Endothelial cell of umbilical vein (primary cell): ENCODE measurements at regions not wholly inside any gene's neighbourhood (a gene's known extent, or its start where the extent isn't known, plus 50 kb on each side); places are given as distances from the start of the nearest gene placed in this dataset.

Experiments used
- BruUV-seq: library from RNA; stranded (reverse); fragments of 400-500 nt; replicated peaks from 2 replicates; lab custom pipeline; 2021; lab: Mats Ljungman, UMichigan
- CTCF ChIA-PET: fragments of 300-600, 350-600 bp; sonication (Branson Sonifier 250); formaldehyde crosslinking; loops from one replicate; lab custom pipeline; 2021; ENCODE audit warnings: antibody characterized with exemption, inconsistent platforms; lab: Charles Lee
- POLR2A ChIA-PET: fragments of 300-600, 350-600 bp; sonication (Branson Sonifier 250); formaldehyde crosslinking; loops from one replicate; lab custom pipeline; 2021; ENCODE audit warnings: antibody characterized with exemption, inconsistent platforms; lab: Charles Lee
- DNase-seq: peaks from one replicate; pipeline ENCODE4 v3.0.0-alpha.2; 2011; ENCODE audit warnings: low read depth, low spot score
- FAIRE-seq: peaks from 2 replicates; lab custom pipeline; 2011; peaks lifted over from hg19 to GRCh38; lab: Jason Lieb, UNC
- H2AFZ ChIP-seq: 2 replicates; pipeline ENCODE4 v1.6.0; 2012; ENCODE audit warnings: low read depth, low read length, control low read depth, inconsistent platforms
- H3K27ac ChIP-seq: 2 replicates; pipeline ENCODE4 v1.5.1; 2011; ENCODE audit warnings: low read depth, mild to moderate bottlenecking, control low read depth, low read length, moderate library complexity; ENCODE audit not compliant: insufficient read depth
- H3K27me3 ChIP-seq, 2 experiments: 2 replicates each; pipeline versions ENCODE4 v1.6.0 to v1.6.1; 2011; ENCODE audit warnings: low read length in 2 of 2, mixed read lengths in 1 of 2; ENCODE audit not compliant: control insufficient read depth in 2 of 2, insufficient read depth in 2 of 2
- H3K36me3 ChIP-seq, 2 experiments: 2 replicates in 1 of 2; 3 replicates in 1 of 2; pipeline ENCODE4 v1.5.1; 2011; ENCODE audit warnings: low read length in 2 of 2, mild to moderate bottlenecking in 1 of 2, moderate library complexity in 1 of 2; ENCODE audit not compliant: control insufficient read depth in 2 of 2, insufficient read depth in 2 of 2; ENCODE audit errors: extremely low read depth in 1 of 2
- H3K4me1 ChIP-seq: 3 replicates; pipeline ENCODE4 v1.5.1; 2011; ENCODE audit warnings: mild to moderate bottlenecking, low read length; ENCODE audit not compliant: control insufficient read depth, insufficient read depth; ENCODE audit errors: extremely low read depth
- H3K4me2 ChIP-seq: 2 replicates; pipeline ENCODE4 v1.6.1; 2011; ENCODE audit warnings: low read length, control low read depth, mixed read lengths; ENCODE audit not compliant: insufficient read depth
- H3K4me3 ChIP-seq, 3 experiments: fragments of 200-600 bp in 1 of 3; sonication (generic), shearing (Covaris generic) in 1 of 3; replicated peaks in 1 of 3; 2 replicates each; pipeline ENCODE4 v1.5.1; 2011 to 2016; ENCODE audit warnings: control low read depth in 3 of 3, low read length in 3 of 3, mild to moderate bottlenecking in 2 of 3, inconsistent platforms in 1 of 3, low read depth in 1 of 3, moderate library complexity in 1 of 3; ENCODE audit not compliant: insufficient read depth in 1 of 3
- H3K79me2 ChIP-seq: 2 replicates; pipeline ENCODE4 v1.6.0; 2012; ENCODE audit warnings: low read length, inconsistent platforms; ENCODE audit not compliant: control insufficient read depth, insufficient read depth
- H3K9ac ChIP-seq: replicated peaks from 2 replicates; pipeline ENCODE3; 2011; ENCODE audit warnings: low read length, control low read depth; ENCODE audit not compliant: insufficient read depth; ENCODE audit errors: extremely low read depth
- H3K9me1 ChIP-seq: replicated peaks from 3 replicates; pipeline ENCODE4 v1.6.0; 2011; ENCODE audit warnings: mild to moderate bottlenecking, low read length; ENCODE audit not compliant: control insufficient read depth, insufficient read depth; ENCODE audit errors: extremely low read depth
- H3K9me3 ChIP-seq: replicated peaks from 2 replicates; pipeline ENCODE4 v1.5.1; 2012; ENCODE audit warnings: low read length, inconsistent platforms; ENCODE audit not compliant: control insufficient read depth, insufficient read depth
- H4K20me1 ChIP-seq: replicated peaks from 2 replicates; pipeline ENCODE3; 2011; ENCODE audit warnings: mild to moderate bottlenecking, low read length; ENCODE audit not compliant: control insufficient read depth, insufficient read depth; ENCODE audit errors: extremely low read depth
- EZH2 ChIP-seq: IDR thresholded peaks from 2 replicates; pipeline ENCODE4 v1.6.1; 2012; ENCODE audit warnings: borderline replicate concordance, low read depth, mild to moderate bottlenecking, moderate library complexity, low read length, inconsistent platforms; ENCODE audit not compliant: severe bottlenecking
- FOS ChIP-seq: IDR thresholded peaks from 2 replicates; pipeline ENCODE4 v1.6.1; 2011; ENCODE audit warnings: mild to moderate bottlenecking, low read length, moderate library complexity, borderline replicate concordance; ENCODE audit not compliant: insufficient read depth
- GATA2 ChIP-seq: IDR thresholded peaks from 2 replicates; pipeline ENCODE4 v1.7.0; 2011; ENCODE audit warnings: low read depth, mild to moderate bottlenecking, moderate library complexity, mixed read lengths, low read length; ENCODE audit not compliant: insufficient read length, insufficient read depth
- JUN ChIP-seq: IDR thresholded peaks from 2 replicates; pipeline ENCODE4 v1.6.1; 2011; ENCODE audit warnings: borderline replicate concordance, low read depth; ENCODE audit not compliant: insufficient read length, insufficient read depth
- MYC ChIP-seq: IDR thresholded peaks from one replicate; pipeline ENCODE4 v1.6.1; 2011; ENCODE audit warnings: mild to moderate bottlenecking, low read depth, low read length
- POLR2A ChIP-seq: IDR thresholded peaks from 2 replicates; pipeline ENCODE4 v1.6.1; 2012; ENCODE audit warnings: low read depth, mild to moderate bottlenecking, control low read depth, low read length
- POLR2AphosphoS5 ChIP-seq: IDR thresholded peaks from 2 replicates; pipeline ENCODE4 v1.6.1; 2012; ENCODE audit warnings: low read depth, mild to moderate bottlenecking, control low read depth, low read length, moderate library complexity; ENCODE audit not compliant: insufficient read depth
- dilution Hi-C: fragments of 300-500 bp; cut with MboI; formaldehyde crosslinking; loops from one replicate; pipeline ENCODE4 v1.15.0; 2019; ENCODE audit warnings: low sequenced_read_pairs; ENCODE audit not compliant: extremely low pct_ligation_motif_present
- intact Hi-C: fragments of 100-400 bp; cut with micrococcal nuclease; formaldehyde crosslinking; loops from one replicate; pipeline ENCODE4 v1.10.0; 2022
- TF ChIP-seq, protein P1 (sequence below), 2 donors: IDR thresholded peaks; 1 replicate in 1 of 2; 2 replicates in 1 of 2; pipeline ENCODE4 v1.5.1; 2011; ENCODE audit warnings: low read length in 2 of 2, mild to moderate bottlenecking in 2 of 2, moderate library complexity in 2 of 2, control low read depth in 1 of 2, inconsistent platforms in 1 of 2, low read depth in 1 of 2; ENCODE audit not compliant: insufficient read depth in 1 of 2; ENCODE audit errors: extremely low read depth in 1 of 2
- TF ChIP-seq, protein P2 (sequence below): IDR thresholded peaks from 2 replicates; pipeline ENCODE4 v1.6.1; 2011; ENCODE audit not compliant: insufficient read depth, insufficient read length

DNA sequence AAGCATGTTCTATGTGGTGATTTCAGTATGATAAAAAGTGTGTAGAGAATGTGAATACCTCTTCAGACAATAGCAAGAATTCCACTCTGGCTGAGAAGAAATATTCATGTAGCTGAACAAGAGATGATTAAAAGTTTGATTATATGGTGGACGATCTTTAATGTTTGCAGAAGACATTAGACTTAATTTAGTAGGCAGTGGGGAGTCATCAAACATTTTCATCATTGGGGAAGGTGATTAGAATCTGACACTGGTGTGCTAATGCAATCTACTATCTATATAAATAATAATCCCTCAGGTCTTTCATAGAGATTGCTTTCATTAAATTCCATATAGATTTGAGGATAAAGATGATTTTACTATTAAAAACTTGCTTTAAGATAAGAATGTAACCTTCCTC is 761.0 kb downstream of the SOCS6 start:
- ChIA-PET POLR2A (no interaction called here), CTCF (no interaction called here)
- FAIRE-seq, result no peak
- H3K4me3 ChIP-seq, result no peak overlapping the region
- H3K9ac ChIP-seq, result no peak overlapping the region
- peaks cover 49% of the 10 kb centered on the region for H3K4me1 ChIP-seq
- no peaks in the 10 kb centered on the region for H3K79me2 ChIP-seq
- peak overlapping the region; percentile 45 for H3K4me2 ChIP-seq
- H3K27me3 ChIP-seq, result no peaks in the 10 kb centered on the region
- intact Hi-C loops, result no loop called here
- H3K9me3 ChIP-seq, result no peaks in the 10 kb centered on the region
- no peak for DNase-seq
- H3K27ac ChIP-seq, result no peak overlapping the region
- no peak for TF ChIP-seq GATA2
- TF ChIP-seq, protein P1, sequence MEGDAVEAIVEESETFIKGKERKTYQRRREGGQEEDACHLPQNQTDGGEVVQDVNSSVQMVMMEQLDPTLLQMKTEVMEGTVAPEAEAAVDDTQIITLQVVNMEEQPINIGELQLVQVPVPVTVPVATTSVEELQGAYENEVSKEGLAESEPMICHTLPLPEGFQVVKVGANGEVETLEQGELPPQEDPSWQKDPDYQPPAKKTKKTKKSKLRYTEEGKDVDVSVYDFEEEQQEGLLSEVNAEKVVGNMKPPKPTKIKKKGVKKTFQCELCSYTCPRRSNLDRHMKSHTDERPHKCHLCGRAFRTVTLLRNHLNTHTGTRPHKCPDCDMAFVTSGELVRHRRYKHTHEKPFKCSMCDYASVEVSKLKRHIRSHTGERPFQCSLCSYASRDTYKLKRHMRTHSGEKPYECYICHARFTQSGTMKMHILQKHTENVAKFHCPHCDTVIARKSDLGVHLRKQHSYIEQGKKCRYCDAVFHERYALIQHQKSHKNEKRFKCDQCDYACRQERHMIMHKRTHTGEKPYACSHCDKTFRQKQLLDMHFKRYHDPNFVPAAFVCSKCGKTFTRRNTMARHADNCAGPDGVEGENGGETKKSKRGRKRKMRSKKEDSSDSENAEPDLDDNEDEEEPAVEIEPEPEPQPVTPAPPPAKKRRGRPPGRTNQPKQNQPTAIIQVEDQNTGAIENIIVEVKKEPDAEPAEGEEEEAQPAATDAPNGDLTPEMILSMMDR (IDR thresholded peaks at IDR 0.05; ENCODE audit: extremely low read depth in 1 of 2, insufficient read depth in 1 of 2, low read depth in 1 of 2, low read length in 2 of 2), result no peak
- TF ChIP-seq, protein P2, sequence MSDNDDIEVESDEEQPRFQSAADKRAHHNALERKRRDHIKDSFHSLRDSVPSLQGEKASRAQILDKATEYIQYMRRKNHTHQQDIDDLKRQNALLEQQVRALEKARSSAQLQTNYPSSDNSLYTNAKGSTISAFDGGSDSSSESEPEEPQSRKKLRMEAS, result no peak
- no peak for TF ChIP-seq MYC
- TF ChIP-seq JUN, result no peak
- TF ChIP-seq POLR2AphosphoS5, result no peak
- no peak for TF ChIP-seq POLR2A
- no peak for TF ChIP-seq EZH2
- TF ChIP-seq FOS, result no peak
- H3K9me1 ChIP-seq, result no peaks in the 10 kb centered on the region
- no peaks in the 10 kb centered on the region for H3K36me3 ChIP-seq
- no peaks in the 10 kb centered on the region for H4K20me1 ChIP-seq
- no TSS peak for BruUV-seq
- H2AFZ ChIP-seq, result no peak overlapping the region
- dilution Hi-C loops, result no loop called here
